Pancreas (tissue), 10 donors: ENCODE measurements at regions not wholly inside any gene's neighbourhood (a gene's known extent, or its start where the extent isn't known, plus 50 kb on each side); places are given as distances from the start of the nearest gene placed in this dataset.

Experiments used
- ATAC-seq, 4 donors: fragments of 200-7000 bp; cut with Tn5 transposase; one replicate each; pipeline versions ENCODE4 v1.8.0 to v1.9.1; 2020; ENCODE audit warnings: mild to moderate bottlenecking in 4 of 4, moderate library complexity in 4 of 4
- DNase-seq, 6 donors: peaks; one replicate each; pipeline ENCODE4 v3.0.0-alpha.2; 2020
- FAIRE-seq: peaks from 2 replicates; lab custom pipeline; 2012; peaks lifted over from hg19 to GRCh38; lab: Jason Lieb, UNC
- H3K27ac ChIP-seq, 4 donors: fragments of 200-600 bp; sonication (generic); 1 replicate in 3 of 4; 2 replicates in 1 of 4; pipeline versions ENCODE4 v1.5.0 to v1.8.0; 2020
- H3K27me3 ChIP-seq, 4 donors: fragments of 200-600 bp; one replicate each; pipeline ENCODE4 v1.8.0; 2021
- H3K36me3 ChIP-seq, 3 donors: fragments of 200-600 bp; sonication (generic) in 1 of 3; one replicate each; pipeline versions ENCODE4 v1.5.0 to v1.8.0; 2020 to 2021
- H3K4me1 ChIP-seq, 3 donors: fragments of 200-600 bp; one replicate each; pipeline ENCODE4 v1.8.0; 2021
- H3K4me3 ChIP-seq, 4 donors: fragments of 200-600 bp; sonication (generic) in 2 of 4; one replicate each; pipeline versions ENCODE4 v1.5.0 to v1.8.0; 2020 to 2021
- H3K9me3 ChIP-seq, 4 donors: fragments of 200-600 bp; one replicate each; pipeline ENCODE4 v1.8.0; 2021
- CTCF ChIP-seq, 4 donors: fragments of 200-600 bp; sonication (generic) in 3 of 4; IDR thresholded peaks; one replicate each; pipeline versions ENCODE4 v1.5.0 to v1.8.0; 2021; ENCODE audit warnings: antibody characterized with exemption in 4 of 4
- WGBS, 2 donors: extraction: QIAGEN DNeasy Blood & Tissue Kit; methylation state at CpG; one replicate each; pipeline ENCODE4 v1.1.7; 2013; 5-methylcytosine and 5-hydroxymethylcytosine counted together
- intact Hi-C, 3 donors: fragments of 100-400 bp; cut with DNase I; formaldehyde crosslinking; loops; one replicate each; pipeline versions ENCODE4 v1.11.1 to v1.14.2; 2022
- donor health status: healthy with polysubstance abuse.
- donor health status: DM: no; HTN: no; CAD: no; lungs with moderate emphysema.
- donor health status: DM: no; HTN: no; CAD: no.
- donor health status: control.
- donor health status: control.
- donor health status: Bipolar disorder and iron deficiency.
- donor health status: DM: yes; HTN: yes; CAD: no.
- donor health status: DM: no; HTN: no; CAD: no.
- donor health status: DM: no; HTN: no; CAD: no.
- donor health status: DM: yes; HTN: yes; CAD: no.

DNA sequence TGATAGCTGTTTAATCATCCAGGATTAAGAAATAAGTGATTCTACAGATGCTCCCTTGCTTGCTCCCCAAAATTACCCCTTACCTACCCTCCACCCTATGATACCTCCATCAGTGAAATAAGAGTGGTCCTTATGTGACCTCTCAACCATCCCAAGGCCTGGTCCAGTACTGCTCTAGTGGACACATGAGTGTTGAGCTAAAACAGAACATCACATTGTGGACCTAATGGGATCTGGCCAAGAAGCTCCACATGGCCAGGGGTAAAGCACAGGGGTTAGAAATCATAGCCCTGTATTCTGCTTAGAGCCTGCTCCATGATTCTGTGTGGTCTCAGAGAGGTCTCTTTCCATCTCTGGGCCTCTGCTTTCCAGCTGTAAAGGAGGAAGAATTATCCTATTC, 355.6 kb downstream of the TNS1 start:
- ATAC-seq (no peak), DNase-seq (no peak), FAIRE-seq (no peak)
- no peaks in the 10 kb centered on the region for H3K9me3 ChIP-seq
- H3K27ac ChIP-seq: no peak overlapping the region
- intact Hi-C loops: no loop called here
- no peak for TF ChIP-seq CTCF (IDR thresholded peaks at IDR 0.05)
- no peaks in the 10 kb centered on the region for H3K4me1 ChIP-seq
- H3K4me3 ChIP-seq: no peak overlapping the region
- H3K36me3 ChIP-seq: no peaks in the 10 kb centered on the region
- H3K27me3 ChIP-seq: no peaks in the 10 kb centered on the region

GRCh38 chr2:217645896-217646295, 356.9 kb downstream of the TNS1 start:
- 85 to 89% methylated on average over 1 of the region's 1 CpG for WGBS, 2 donors
- no peak for ATAC-seq

GRCh38 chr2:217643789-217644301, 358.9 kb downstream of the TNS1 start:
- DNase-seq: no peak
- Histone ChIP-seq H3K4me3 (no peak overlapping the region), H3K27me3 (no peaks in the 10 kb centered on the region), H3K4me1 (no peaks in the 10 kb centered on the region), H3K9me3 (no peaks in the 10 kb centered on the region), H3K36me3 (no peaks in the 10 kb centered on the region), H3K27ac (no peak overlapping the region)
- intact Hi-C loops: no loop called here
- no peak for ATAC-seq
- no peak for FAIRE-seq
- no peak for TF ChIP-seq CTCF (IDR thresholded peaks at IDR 0.05)
- WGBS, 2 donors: 73 to 74% methylated on average over 6 of the region's 6 CpGs

More at GRCh38 chr2:217645896-217646295, 356.9 kb downstream of the TNS1 start:
- no peak for TF ChIP-seq CTCF (IDR thresholded peaks at IDR 0.05)
- no peak for FAIRE-seq
- no peaks in the 10 kb centered on the region for H3K9me3 ChIP-seq
- H3K27me3 ChIP-seq: no peaks in the 10 kb centered on the region
- H3K4me3 ChIP-seq: no peak overlapping the region
- DNase-seq: no peak
- intact Hi-C loops: no loop called here
- H3K36me3 ChIP-seq: no peaks in the 10 kb centered on the region
- no peak overlapping the region for H3K27ac ChIP-seq
- no peaks in the 10 kb centered on the region for H3K4me1 ChIP-seq

DNA sequence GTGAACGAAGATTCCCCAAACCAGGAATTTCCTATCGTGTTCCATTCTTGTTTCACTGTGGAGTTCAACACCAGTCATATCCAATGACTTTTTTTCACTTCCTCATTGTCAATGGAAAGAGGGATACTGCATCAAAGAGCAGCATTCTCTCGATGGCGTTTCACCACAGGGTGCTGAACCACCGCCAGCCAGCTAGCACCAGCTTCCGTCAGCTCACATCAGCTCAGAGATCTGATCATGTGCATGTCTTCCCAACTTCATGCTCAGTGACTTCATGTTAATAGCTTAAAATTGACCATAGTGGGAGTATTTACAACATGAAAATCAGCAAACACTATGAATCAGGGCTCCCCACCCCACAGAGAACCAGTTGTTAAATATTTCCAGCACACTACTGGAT, 359.9 kb downstream of the TNS1 start:
- no peak for TF ChIP-seq CTCF (IDR thresholded peaks at IDR 0.05)
- no peak overlapping the region for H3K27ac ChIP-seq
- no peaks in the 10 kb centered on the region for H3K4me1 ChIP-seq
- no peaks in the 10 kb centered on the region for H3K9me3 ChIP-seq
- DNase-seq (no peak), ATAC-seq (no peak), FAIRE-seq (no peak)
- no peak overlapping the region for H3K4me3 ChIP-seq
- H3K36me3 ChIP-seq: no peaks in the 10 kb centered on the region
- intact Hi-C loops: no loop called here
- 85 to 93% methylated on average over 6 of the region's 6 CpGs for WGBS, 2 donors
- H3K27me3 ChIP-seq: no peaks in the 10 kb centered on the region

DNA sequence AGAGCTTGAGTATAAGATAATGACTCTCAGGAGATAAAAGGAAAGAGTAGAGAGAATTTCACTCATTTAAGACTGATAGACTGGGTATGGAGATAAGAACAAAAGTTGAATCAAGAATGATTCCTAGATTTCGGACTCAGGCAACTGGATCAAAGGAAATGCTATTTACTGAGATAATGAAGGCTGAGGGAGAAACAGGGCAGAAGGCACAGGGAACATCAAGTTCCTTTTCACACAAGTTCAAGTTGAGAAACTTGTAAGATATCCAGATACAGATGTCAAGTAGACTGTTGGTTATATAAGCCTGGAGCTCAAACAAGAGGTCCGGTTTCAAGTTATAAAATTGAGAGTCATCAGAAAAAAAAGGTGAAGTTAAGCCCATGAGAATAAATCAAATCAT, 360.8 kb downstream of the TNS1 start:
- H3K27me3 ChIP-seq: no peaks in the 10 kb centered on the region
- no peak for TF ChIP-seq CTCF (IDR thresholded peaks at IDR 0.05)
- no peak for ATAC-seq
- no peak for FAIRE-seq
- no peak overlapping the region for H3K4me3 ChIP-seq
- H3K9me3 ChIP-seq: no peaks in the 10 kb centered on the region
- no peak for DNase-seq
- no peaks in the 10 kb centered on the region for H3K36me3 ChIP-seq
- intact Hi-C loops: no loop called here
- no peaks in the 10 kb centered on the region for H3K4me1 ChIP-seq
- no peak overlapping the region for H3K27ac ChIP-seq
- WGBS, 2 donors: 63 to 70% methylated on average over 2 of the region's 2 CpGs
